Natural killer cell treated with Interleukin-12 subunit alpha and Interleukin-12 subunit beta and Interleukin-15 and Interleukin-18, amount 100 ng/mL, for 72 hours (primary cell): ENCODE measurements at regions not wholly inside any gene's neighbourhood (a gene's known extent, or its start where the extent isn't known, plus 50 kb on each side); places are given as distances from the start of the nearest gene placed in this dataset.

Source experiments
- ATAC-seq, 2 donors: fragments of 150-1000 bp; cut with Tn5 transposase in 1 of 2; sonication (Bioruptor Pico), chemical (Tn5 transposase) in 1 of 2; 2 replicates each; pipeline ENCODE4 v1.10.0; 2021
- DNase-seq: peaks from one replicate; pipeline ENCODE4 v3.0.0; 2022; ENCODE audit warnings: low spot score
- H3K27ac Mint-ChIP-seq, 2 donors: 1 replicate in 1 of 2; 2 replicates in 1 of 2; pipeline ENCODE4 v1.8.0; 2022; ENCODE audit warnings: mixed read lengths in 2 of 2, mild to moderate bottlenecking in 1 of 2, moderate library complexity in 1 of 2
- H3K27me3 Mint-ChIP-seq, 2 donors: 1 replicate in 1 of 2; 2 replicates in 1 of 2; pipeline ENCODE4 v1.8.0; 2022; ENCODE audit warnings: mixed read lengths in 2 of 2
- H3K36me3 Mint-ChIP-seq: one replicate; pipeline ENCODE4 v1.8.0; 2022; ENCODE audit warnings: mixed read lengths
- H3K4me1 Mint-ChIP-seq, 2 donors: 1 replicate in 1 of 2; 2 replicates in 1 of 2; pipeline ENCODE4 v1.8.0; 2022; ENCODE audit warnings: low read depth in 2 of 2, mixed read lengths in 2 of 2, mild to moderate bottlenecking in 1 of 2
- H3K4me3 Mint-ChIP-seq: one replicate; pipeline ENCODE4 v1.8.0; 2022; ENCODE audit warnings: mixed read lengths
- H3K9me3 Mint-ChIP-seq: 2 replicates; pipeline ENCODE4 v1.8.0; 2022; ENCODE audit warnings: mixed read lengths

DNA sequence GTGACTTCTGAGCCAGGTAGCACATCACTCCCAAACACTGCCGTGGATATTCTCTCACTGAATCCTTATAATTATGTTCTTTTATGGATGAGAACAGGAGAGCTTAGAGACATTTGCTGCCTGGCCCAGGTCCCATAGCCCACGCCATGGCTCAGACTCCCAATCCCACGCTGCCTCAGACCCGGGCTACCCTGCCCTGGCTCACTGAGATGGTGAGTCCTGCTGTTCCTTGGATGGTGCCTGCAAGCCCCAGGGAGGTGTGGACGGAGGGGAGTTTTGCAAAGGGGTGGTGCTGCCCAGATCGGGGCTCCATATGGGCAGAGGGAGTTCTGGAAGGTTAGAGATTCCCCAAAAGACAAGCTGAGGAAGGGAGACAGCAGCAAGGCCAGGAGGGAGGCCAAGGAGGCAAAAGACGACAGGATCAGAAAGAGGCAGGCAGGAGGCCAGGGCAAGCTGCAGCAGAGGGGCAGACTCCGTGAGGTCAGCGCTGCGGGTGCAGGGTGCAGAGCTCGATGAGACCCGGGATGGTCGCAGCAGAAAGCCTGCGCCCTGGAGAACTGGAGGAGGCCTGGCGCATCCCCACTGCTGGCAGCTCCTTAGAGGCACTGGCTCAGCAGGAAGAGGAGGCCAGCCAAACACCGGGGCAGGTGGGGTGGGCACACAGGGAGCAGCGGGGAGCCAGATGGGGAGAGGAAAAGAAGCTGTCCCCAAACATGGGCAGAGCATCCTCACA lies 95.7 kb upstream of the ALDH1A3 start:
- H3K4me3 Mint-ChIP-seq = no peak overlapping the region
- DNase-seq (peak; percentile 32), ATAC-seq (no peak)
- H3K27me3 Mint-ChIP-seq = peaks cover 5 to 6% of the 10 kb centered on the region in 2 donors
- peaks cover 0 to 3% of the 10 kb centered on the region in 2 donors for H3K4me1 Mint-ChIP-seq
- no peaks in the 10 kb centered on the region for H3K9me3 Mint-ChIP-seq
- no peak overlapping the region for H3K27ac Mint-ChIP-seq
- no peaks in the 10 kb centered on the region for H3K36me3 Mint-ChIP-seq

GRCh38 chr15:100784493-100785180 lies 95.0 kb upstream of the ALDH1A3 start:
- no peaks in the 10 kb centered on the region for H3K9me3 Mint-ChIP-seq
- no peak for ATAC-seq

DNA sequence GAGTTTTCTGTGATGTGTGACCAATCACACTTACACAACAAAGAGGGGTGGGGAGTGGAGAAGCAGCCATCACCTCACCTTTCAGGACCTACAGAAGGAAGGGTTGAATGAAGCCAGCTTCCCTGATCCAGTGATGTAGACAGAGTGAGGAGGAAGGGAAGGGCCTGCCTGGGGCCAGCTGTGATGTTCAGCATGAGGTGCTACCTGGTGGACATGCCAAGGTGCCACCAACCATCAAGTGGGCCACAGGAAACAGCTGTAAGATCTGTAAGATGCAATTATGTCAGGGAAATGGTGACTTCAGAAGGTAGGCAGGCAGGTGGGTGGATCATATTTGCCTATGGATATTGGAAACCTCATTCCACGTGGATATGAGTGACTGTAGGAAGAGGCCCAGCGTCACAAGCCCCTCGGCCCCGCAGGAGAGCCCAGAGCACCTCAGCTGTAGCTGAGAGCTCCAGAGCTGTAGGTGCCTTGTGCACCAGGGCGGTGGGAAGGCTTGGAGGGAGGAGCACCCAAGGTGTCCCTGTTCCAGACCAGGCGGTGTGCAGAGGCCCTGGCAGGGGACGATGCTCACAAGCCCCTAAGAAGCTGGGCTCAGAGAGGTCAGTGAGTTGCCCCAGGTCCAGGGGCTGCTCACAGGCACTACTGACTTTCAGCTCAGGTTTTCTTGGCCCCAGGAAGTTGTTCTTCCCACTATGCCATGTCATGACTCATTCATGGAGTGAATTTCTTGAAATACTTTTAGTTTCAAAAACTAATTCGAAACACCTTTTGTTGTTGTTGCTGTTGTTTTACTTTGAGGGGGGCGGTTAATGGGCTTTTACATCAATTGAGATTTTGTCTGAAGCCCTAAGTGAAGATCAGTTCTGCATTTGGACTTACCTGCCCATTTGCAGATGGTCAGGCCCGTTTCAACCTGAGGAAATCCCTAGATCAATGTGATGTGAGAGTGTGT lies 94.2 kb upstream of the ALDH1A3 start:
- Mint-ChIP-seq H3K36me3 (no peaks in the 10 kb centered on the region), H3K9me3 (no peaks in the 10 kb centered on the region), H3K4me3 (no peak overlapping the region), H3K4me1 (peaks cover 0 to 3% of the 10 kb centered on the region in 2 donors), H3K27me3 (peaks cover 3 to 5% of the 10 kb centered on the region in 2 donors), H3K27ac (no peak overlapping the region)
- DNase-seq = peak; percentile 59
- no peak for ATAC-seq

More at GRCh38 chr15:100784493-100785180, 95.0 kb upstream of the ALDH1A3 start:
- no peaks in the 10 kb centered on the region for H3K36me3 Mint-ChIP-seq
- no peak overlapping the region for H3K27ac Mint-ChIP-seq
- H3K4me1 Mint-ChIP-seq = peaks cover 0 to 3% of the 10 kb centered on the region in 2 donors
- peaks cover 5 to 6% of the 10 kb centered on the region in 2 donors for H3K27me3 Mint-ChIP-seq
- no peak overlapping the region for H3K4me3 Mint-ChIP-seq
- DNase-seq = peak; percentile 41

GRCh38 chr15:100786139-100786531 lies 93.5 kb upstream of the ALDH1A3 start:
- H3K4me1 Mint-ChIP-seq = peaks cover 0 to 3% of the 10 kb centered on the region in 2 donors
- H3K4me3 Mint-ChIP-seq = no peak overlapping the region
- no peak for ATAC-seq
- peaks cover 7 to 12% of the 10 kb centered on the region in 2 donors for H3K27me3 Mint-ChIP-seq
- H3K9me3 Mint-ChIP-seq = no peaks in the 10 kb centered on the region
- no peaks in the 10 kb centered on the region for H3K36me3 Mint-ChIP-seq
- DNase-seq = no peak
- no peak overlapping the region for H3K27ac Mint-ChIP-seq

GRCh38 chr15:100786901-100787566 lies 92.6 kb upstream of the ALDH1A3 start:
- Mint-ChIP-seq H3K4me1 (peaks cover 0 to 3% of the 10 kb centered on the region in 2 donors), H3K27ac (no peak overlapping the region), H3K9me3 (no peaks in the 10 kb centered on the region), H3K4me3 (no peak overlapping the region), H3K36me3 (no peaks in the 10 kb centered on the region), H3K27me3 (peaks cover 7 to 13% of the 10 kb centered on the region in 2 donors)
- ATAC-seq = no peak
- peak; percentile 25 for DNase-seq

- peak; percentile 31 for DNase-seq
- ATAC-seq = peak in 1 of 2 donors; percentile 22
- Mint-ChIP-seq H3K9me3 (no peaks in the 10 kb centered on the region), H3K4me3 (no peak overlapping the region), H3K27me3 (peaks cover 11 to 13% of the 10 kb centered on the region in 2 donors), H3K27ac (no peak overlapping the region), H3K4me1 (peaks cover 0 to 3% of the 10 kb centered on the region in 2 donors), H3K36me3 (no peaks in the 10 kb centered on the region)
Observed at GRCh38 chr15:100787567-100788417, 91.8 kb upstream of the ALDH1A3 start.

DNA sequence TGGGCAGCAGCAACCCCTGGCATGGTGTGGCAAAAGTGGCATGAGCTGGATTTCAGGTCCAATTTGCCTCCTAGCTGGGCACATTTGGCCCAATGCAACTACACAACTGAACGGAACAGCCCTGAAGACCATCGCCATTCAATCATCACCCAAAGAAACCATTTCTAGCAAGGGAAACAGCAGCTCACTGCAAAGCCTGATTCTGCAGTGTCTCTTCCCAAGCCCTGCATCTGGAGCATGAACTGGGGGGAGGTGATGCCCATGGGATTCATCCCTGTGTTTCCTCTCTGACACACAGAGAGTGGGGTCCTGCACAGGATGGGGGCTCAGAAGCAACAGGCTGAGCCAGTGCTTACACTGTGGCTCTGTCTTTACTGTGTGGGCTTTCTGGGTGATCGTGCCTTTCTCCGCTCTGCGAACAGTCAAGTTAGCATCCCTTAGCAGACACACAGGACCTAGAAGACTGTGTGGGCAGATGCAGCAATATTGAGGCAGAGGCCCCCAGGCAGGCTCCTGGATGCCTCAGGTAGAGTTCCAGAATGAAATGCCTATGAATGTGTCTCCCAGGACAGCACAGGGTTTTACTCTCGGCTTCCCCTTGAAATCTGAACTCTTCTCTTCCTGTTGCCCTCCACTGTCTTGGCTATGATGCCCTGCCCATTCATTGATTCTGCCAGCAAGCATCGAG lies 91.1 kb upstream of the ALDH1A3 start:
- H3K4me3 Mint-ChIP-seq = no peak overlapping the region
- H3K27me3 Mint-ChIP-seq = peaks cover 11 to 12% of the 10 kb centered on the region in 2 donors
- H3K4me1 Mint-ChIP-seq = peaks cover 0 to 3% of the 10 kb centered on the region in 2 donors
- no peak overlapping the region for H3K27ac Mint-ChIP-seq
- H3K36me3 Mint-ChIP-seq = no peaks in the 10 kb centered on the region
- ATAC-seq (no peak), DNase-seq (peak; percentile 42)
- no peaks in the 10 kb centered on the region for H3K9me3 Mint-ChIP-seq

GRCh38 chr15:100790786-100791265 lies 88.8 kb upstream of the ALDH1A3 start:
- H3K27ac Mint-ChIP-seq = no peak overlapping the region
- H3K9me3 Mint-ChIP-seq = no peaks in the 10 kb centered on the region
- ATAC-seq = no peak
- no peaks in the 10 kb centered on the region for H3K36me3 Mint-ChIP-seq
- DNase-seq = no peak
- H3K27me3 Mint-ChIP-seq = peaks cover 12 to 21% of the 10 kb centered on the region in 2 donors
- H3K4me3 Mint-ChIP-seq = no peak overlapping the region
- no peaks in the 10 kb centered on the region for H3K4me1 Mint-ChIP-seq

- ATAC-seq = peak in 1 of 2 donors; percentile 40
- H3K4me1 Mint-ChIP-seq = no peaks in the 10 kb centered on the region
- peaks cover 17 to 42% of the 10 kb centered on the region in 2 donors for H3K27me3 Mint-ChIP-seq
- H3K9me3 Mint-ChIP-seq = no peaks in the 10 kb centered on the region
- H3K4me3 Mint-ChIP-seq = no peak overlapping the region
- DNase-seq = peak; percentile 28
- no peaks in the 10 kb centered on the region for H3K36me3 Mint-ChIP-seq
- H3K27ac Mint-ChIP-seq = no peak overlapping the region
Observed at GRCh38 chr15:100794008-100794407, 85.6 kb upstream of the ALDH1A3 start.

DNA sequence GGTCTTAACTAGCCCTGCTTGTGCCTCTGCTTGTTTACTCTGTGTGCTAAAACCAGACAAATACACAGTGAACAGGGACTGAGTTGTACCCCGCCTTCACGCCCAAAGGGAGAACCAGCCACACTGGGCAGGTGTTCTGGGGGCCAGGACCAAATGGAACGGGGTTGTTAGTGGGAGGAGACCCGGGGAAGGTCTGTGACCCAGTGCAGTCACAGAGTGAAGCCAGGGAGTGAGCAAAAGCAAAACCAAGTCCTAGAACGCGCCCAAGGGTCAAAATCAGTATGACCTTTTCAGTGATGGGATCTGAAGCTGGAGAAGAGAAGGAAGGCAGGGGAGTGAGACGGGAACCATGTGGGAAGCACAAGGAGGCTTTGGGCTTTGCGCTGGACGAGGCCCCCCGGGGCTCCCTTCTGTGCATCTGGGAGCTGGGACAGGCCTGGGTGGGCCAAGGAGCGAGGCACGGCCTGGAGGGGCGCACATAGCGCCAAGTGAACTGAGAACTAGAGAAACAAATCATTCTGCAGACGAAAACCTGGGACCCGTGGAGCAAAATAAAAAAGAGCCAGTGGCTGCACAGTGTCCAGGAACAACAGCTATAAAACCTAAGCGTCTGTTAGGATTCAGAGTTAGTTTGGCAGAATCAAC lies 78.3 kb upstream of the ALDH1A3 start:
- Mint-ChIP-seq H3K4me3 (no peak overlapping the region), H3K36me3 (no peaks in the 10 kb centered on the region), H3K27ac (no peak overlapping the region), H3K9me3 (no peaks in the 10 kb centered on the region), H3K4me1 (peaks cover 0 to 2% of the 10 kb centered on the region in 2 donors), H3K27me3 (peaks cover 14 to 48% of the 10 kb centered on the region in 2 donors)
- ATAC-seq (peak in 1 of 2 donors; percentile 48), DNase-seq (peak; percentile 34)

GRCh38 chr15:100802421-100803170 lies 77.0 kb upstream of the ALDH1A3 start:
- DNase-seq (peak; percentile 55), ATAC-seq (no peak)
- Mint-ChIP-seq H3K27me3 (peaks cover 14 to 44% of the 10 kb centered on the region in 2 donors), H3K9me3 (no peaks in the 10 kb centered on the region), H3K36me3 (no peaks in the 10 kb centered on the region), H3K27ac (no peak overlapping the region), H3K4me1 (peaks cover 0 to 3% of the 10 kb centered on the region in 2 donors), H3K4me3 (no peak overlapping the region)
